Lower leg skin (tissue), 3 donors: ENCODE measurements at regions not wholly inside any gene's neighbourhood (a gene's known extent, or its start where the extent isn't known, plus 50 kb on each side); places are given as distances from the start of the nearest gene placed in this dataset.

Experiments used
- POLR2A ChIP-seq, 2 donors: fragments of 450-650 bp; IDR thresholded peaks; one replicate each; pipeline ENCODE4 v1.6.1; 2016 to 2017; ENCODE audit warnings: antibody characterized with exemption in 2 of 2, mild to moderate bottlenecking in 1 of 2, moderate library complexity in 1 of 2
- TF ChIP-seq, protein P1 (sequence below), 3 donors: fragments of 450-650 bp; IDR thresholded peaks; one replicate each; pipeline ENCODE4 v1.5.1; 2016; ENCODE audit warnings: antibody characterized with exemption in 3 of 3, mild to moderate bottlenecking in 3 of 3, moderate library complexity in 2 of 3

GRCh38 chr10:2081501-2081900, 344.2 kb upstream of the ADARB2 start:
- TF ChIP-seq, protein P1, sequence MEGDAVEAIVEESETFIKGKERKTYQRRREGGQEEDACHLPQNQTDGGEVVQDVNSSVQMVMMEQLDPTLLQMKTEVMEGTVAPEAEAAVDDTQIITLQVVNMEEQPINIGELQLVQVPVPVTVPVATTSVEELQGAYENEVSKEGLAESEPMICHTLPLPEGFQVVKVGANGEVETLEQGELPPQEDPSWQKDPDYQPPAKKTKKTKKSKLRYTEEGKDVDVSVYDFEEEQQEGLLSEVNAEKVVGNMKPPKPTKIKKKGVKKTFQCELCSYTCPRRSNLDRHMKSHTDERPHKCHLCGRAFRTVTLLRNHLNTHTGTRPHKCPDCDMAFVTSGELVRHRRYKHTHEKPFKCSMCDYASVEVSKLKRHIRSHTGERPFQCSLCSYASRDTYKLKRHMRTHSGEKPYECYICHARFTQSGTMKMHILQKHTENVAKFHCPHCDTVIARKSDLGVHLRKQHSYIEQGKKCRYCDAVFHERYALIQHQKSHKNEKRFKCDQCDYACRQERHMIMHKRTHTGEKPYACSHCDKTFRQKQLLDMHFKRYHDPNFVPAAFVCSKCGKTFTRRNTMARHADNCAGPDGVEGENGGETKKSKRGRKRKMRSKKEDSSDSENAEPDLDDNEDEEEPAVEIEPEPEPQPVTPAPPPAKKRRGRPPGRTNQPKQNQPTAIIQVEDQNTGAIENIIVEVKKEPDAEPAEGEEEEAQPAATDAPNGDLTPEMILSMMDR (IDR thresholded peaks at IDR 0.05) = no peak
- TF ChIP-seq POLR2A (IDR thresholded peaks at IDR 0.05) = no peak
